DOHH2 (cell line): ENCODE measurements at regions not wholly inside any gene's neighbourhood (a gene's known extent, or its start where the extent isn't known, plus 50 kb on each side); places are given as distances from the start of the nearest gene placed in this dataset.

Experiments
- H3F3A ChIP-seq: fragments of 200-600 bp; sonication (generic), shearing (Covaris generic); 2 replicates; pipeline ENCODE4 v1.6.0; 2016; ENCODE audit warnings: antibody characterized with exemption, mild to moderate bottlenecking; ENCODE audit not compliant: control insufficient read depth, insufficient read depth
- H3K27ac ChIP-seq: fragments of 200-600 bp; sonication (generic); 2 replicates; pipeline ENCODE4 v1.5.1; 2014; ENCODE audit warnings: low read depth, mild to moderate bottlenecking, low read length, moderate library complexity
- H3K27me3 ChIP-seq: fragments of 200-600 bp; sonication (generic); 2 replicates; pipeline ENCODE4 v1.6.1; 2014; ENCODE audit warnings: mild to moderate bottlenecking, low read length, mixed read lengths; ENCODE audit not compliant: control insufficient read depth
- H3K36me3 ChIP-seq: fragments of 200-600 bp; sonication (generic); 2 replicates; pipeline ENCODE4 v1.6.1; 2014; ENCODE audit warnings: mild to moderate bottlenecking, low read length, moderate library complexity, mixed read lengths; ENCODE audit not compliant: control insufficient read depth
- H3K4me1 ChIP-seq: fragments of 200-600 bp; sonication (generic); 2 replicates; pipeline ENCODE4 v1.6.1; 2014; ENCODE audit warnings: mild to moderate bottlenecking, low read length, mixed read lengths; ENCODE audit not compliant: control insufficient read depth
- H3K4me2 ChIP-seq: fragments of 200-600 bp; sonication (generic); 2 replicates; pipeline ENCODE4 v1.6.0; 2014; ENCODE audit warnings: mild to moderate bottlenecking, low read length, moderate library complexity
- H3K4me3 ChIP-seq: fragments of 200-600 bp; sonication (generic); 2 replicates; pipeline ENCODE4 v1.5.1; 2014; ENCODE audit warnings: mild to moderate bottlenecking, low read length, mixed read lengths
- H3K79me2 ChIP-seq: fragments of 200-600 bp; sonication (generic); 2 replicates; pipeline ENCODE4 v1.6.1; 2014; ENCODE audit warnings: mild to moderate bottlenecking, low read length, mixed read lengths; ENCODE audit not compliant: control insufficient read depth
- H3K9me2 ChIP-seq: fragments of 200-600 bp; sonication (generic); replicated peaks from 2 replicates; pipeline ENCODE4 v1.6.1; 2014; ENCODE audit warnings: mild to moderate bottlenecking, low read length, mixed read lengths; ENCODE audit not compliant: control insufficient read depth
- H3K9me3 ChIP-seq: fragments of 200-600 bp; sonication (generic); 2 replicates; pipeline ENCODE4 v1.6.1; 2014; ENCODE audit warnings: antibody characterized with exemption, low read length, mixed read lengths; ENCODE audit not compliant: control insufficient read depth, insufficient read depth
- H4K20me1 ChIP-seq: fragments of 200-600 bp; sonication (generic); 2 replicates; pipeline ENCODE4 v1.6.0; 2014; ENCODE audit warnings: low read depth, mild to moderate bottlenecking, antibody characterized with exemption, low read length, moderate library complexity; ENCODE audit not compliant: control insufficient read depth, insufficient read depth
- CTCF ChIP-seq: fragments of 200-600 bp; sonication (generic); IDR thresholded peaks from one replicate; pipeline ENCODE4 v1.5.1; 2014; ENCODE audit warnings: antibody characterized with exemption, mild to moderate bottlenecking, low read depth, low read length; ENCODE audit not compliant: poor library complexity, severe bottlenecking
- EZH2phosphoT487 ChIP-seq: fragments of 200-600 bp; sonication (generic); IDR thresholded peaks from 2 replicates; pipeline ENCODE4 v1.6.1; 2017; ENCODE audit warnings: borderline replicate concordance, mild to moderate bottlenecking, antibody characterized with exemption, low read length, moderate library complexity, mixed read lengths

GRCh38 chr5:62948301-62948700, 369.7 kb downstream of the LRRC70 start:
- H3K4me2 ChIP-seq: no peak overlapping the region
- no peaks in the 10 kb centered on the region for H3K4me1 ChIP-seq
- no peaks in the 10 kb centered on the region for H3K27me3 ChIP-seq
- H3K9me3 ChIP-seq: no peaks in the 10 kb centered on the region
- no peaks in the 10 kb centered on the region for H3K79me2 ChIP-seq
- H3K4me3 ChIP-seq: no peak overlapping the region
- H3K36me3 ChIP-seq: no peaks in the 10 kb centered on the region
- TF ChIP-seq CTCF (no peak), EZH2phosphoT487 (no peak)
- H3K27ac ChIP-seq: no peak overlapping the region
- no peaks in the 10 kb centered on the region for H3K9me2 ChIP-seq
- H4K20me1 ChIP-seq: no peaks in the 10 kb centered on the region
- no peaks in the 10 kb centered on the region for H3F3A ChIP-seq

- no peaks in the 10 kb centered on the region for H3F3A ChIP-seq
- TF ChIP-seq CTCF (no peak), EZH2phosphoT487 (no peak)
- H3K9me3 ChIP-seq: no peaks in the 10 kb centered on the region
- H3K9me2 ChIP-seq: no peaks in the 10 kb centered on the region
- no peak overlapping the region for H3K27ac ChIP-seq
- H3K4me3 ChIP-seq: no peak overlapping the region
- no peaks in the 10 kb centered on the region for H3K27me3 ChIP-seq
- no peaks in the 10 kb centered on the region for H3K36me3 ChIP-seq
- H3K4me1 ChIP-seq: no peaks in the 10 kb centered on the region
- H3K4me2 ChIP-seq: no peak overlapping the region
- no peaks in the 10 kb centered on the region for H3K79me2 ChIP-seq
- no peaks in the 10 kb centered on the region for H4K20me1 ChIP-seq
Measured at GRCh38 chr5:62942384-62942783, 363.8 kb downstream of the LRRC70 start.

- TF ChIP-seq CTCF: no peak
- TF ChIP-seq EZH2phosphoT487: no peak
- H3K27ac ChIP-seq: no peak overlapping the region
- no peaks in the 10 kb centered on the region for H3K27me3 ChIP-seq
- no peak overlapping the region for H3K4me3 ChIP-seq
- H3K36me3 ChIP-seq: no peaks in the 10 kb centered on the region
- H3K4me1 ChIP-seq: no peaks in the 10 kb centered on the region
- H3K9me2 ChIP-seq: no peaks in the 10 kb centered on the region
- H3F3A ChIP-seq: no peaks in the 10 kb centered on the region
- no peaks in the 10 kb centered on the region for H4K20me1 ChIP-seq
- H3K79me2 ChIP-seq: no peaks in the 10 kb centered on the region
- H3K4me2 ChIP-seq: no peak overlapping the region
- H3K9me3 ChIP-seq: no peaks in the 10 kb centered on the region
Measured at GRCh38 chr5:62938927-62939326, 360.3 kb downstream of the LRRC70 start.
